ENCODE measurements at regions not wholly inside any gene's neighbourhood (a gene's known extent, or its start where the extent isn't known, plus 50 kb on each side); places are given as distances from the start of the nearest gene placed in this dataset.
"Not testable (repeated sequence)": the region's sequence is repeated elsewhere in the genome, so short reads cannot be mapped to it uniquely, and the experiment has no call there.

DNA sequence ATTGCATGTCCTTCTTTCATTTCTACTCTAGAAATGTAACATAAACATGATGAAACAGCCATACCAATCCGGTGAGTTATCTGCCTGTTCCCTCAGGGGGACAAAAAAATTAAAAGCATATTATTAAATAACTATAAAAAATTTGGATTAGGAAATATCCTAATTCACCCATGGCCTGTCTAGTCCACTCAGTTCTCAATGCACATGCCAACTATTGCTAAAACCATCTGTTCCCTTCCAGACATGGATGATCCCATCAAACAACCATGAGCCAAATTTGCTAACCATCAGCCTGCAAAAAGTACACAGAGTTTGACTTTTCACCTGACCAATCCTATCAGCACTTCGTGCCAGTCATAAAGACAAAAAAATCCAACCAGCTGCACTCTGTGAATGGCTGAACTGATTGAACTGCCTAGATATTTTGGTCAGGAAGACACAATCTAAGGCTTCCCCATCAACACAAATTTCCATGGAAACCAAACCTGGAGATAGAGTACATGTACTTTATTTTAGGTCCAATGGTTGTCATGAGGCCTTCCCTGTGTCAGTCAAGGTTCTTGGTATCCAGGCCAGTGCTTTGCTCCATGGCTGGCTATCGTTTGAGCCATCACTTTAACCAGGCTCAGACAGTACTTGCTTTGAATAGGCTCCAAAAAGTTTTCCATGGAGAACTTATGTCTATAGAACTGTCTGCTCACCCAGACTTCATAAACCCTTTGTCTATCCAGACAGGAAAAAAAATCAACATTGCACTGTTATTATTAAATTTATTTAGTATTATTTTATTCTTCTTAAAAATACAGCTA lies 570.8 kb downstream of the LTN1 start:
- peak; percentile 81 for DNase-seq (ENCODE audit: low read depth)

- no peak for DNase-seq (ENCODE audit: low read depth)
These were observed 572.9 kb downstream of the LTN1 start for GRCh38 chr21:28419811-28420210.

DNA sequence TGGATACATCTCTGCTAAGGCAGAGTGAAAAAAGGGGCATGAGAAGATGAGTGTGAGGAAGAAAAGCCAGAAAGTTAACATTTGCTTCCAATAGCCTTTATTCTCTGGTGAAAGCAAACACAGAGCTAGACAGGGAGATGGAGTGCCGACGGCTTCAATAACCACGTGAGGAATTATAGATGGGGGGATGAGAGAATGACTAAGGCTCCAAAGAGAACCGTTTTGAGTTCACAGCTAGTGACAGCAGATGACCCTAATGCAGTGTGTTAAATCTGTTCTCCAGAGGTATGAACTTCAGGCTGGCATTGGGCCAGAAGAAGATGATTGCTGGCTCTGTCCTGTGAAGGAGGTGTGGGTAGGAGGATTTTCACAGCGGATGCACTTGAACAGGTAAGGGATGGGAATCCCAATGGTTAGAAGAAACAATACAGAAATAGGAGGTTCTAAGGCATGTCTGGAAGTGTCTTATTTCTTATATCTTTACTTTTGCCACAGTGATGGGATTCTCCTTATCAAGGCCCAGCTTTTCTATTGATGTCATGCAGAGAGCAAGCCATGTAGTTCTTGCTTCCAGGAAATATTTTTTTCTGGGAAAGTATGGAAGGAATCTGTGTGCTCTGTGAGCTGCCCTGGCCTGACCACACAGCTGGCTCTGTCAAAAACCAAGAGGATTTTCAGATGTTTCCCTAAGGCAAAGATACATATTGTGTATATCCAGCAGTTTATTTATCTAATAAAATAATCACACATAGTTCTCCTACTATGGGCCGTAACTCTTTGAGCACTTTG lies 573.8 kb downstream of the LTN1 start:
- no peak for DNase-seq (ENCODE audit: low read depth)

DNA sequence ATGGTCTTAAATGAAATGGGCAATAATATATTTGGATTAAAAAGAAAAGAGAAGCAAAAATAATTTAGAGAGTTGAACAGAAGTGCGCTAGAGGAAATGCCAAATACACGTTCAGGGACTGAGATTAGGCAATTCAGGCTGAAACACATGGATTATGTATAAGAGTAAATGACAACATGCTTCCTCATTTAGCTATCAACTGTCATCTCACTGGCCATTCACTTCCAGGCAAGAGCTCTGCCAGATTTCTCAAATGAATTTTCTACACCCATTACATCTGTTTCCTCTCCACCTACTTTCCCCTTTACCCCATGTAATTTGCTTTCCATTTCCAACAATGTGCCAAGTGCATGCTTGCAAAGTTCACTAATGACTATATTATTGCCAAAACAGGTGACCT lies 582.4 kb downstream of the LTN1 start:
- no peak for DNase-seq (ENCODE audit: low read depth)

GRCh38 chr21:28402616-28402989 lies 590.1 kb downstream of the LTN1 start:
- DNase-seq (ENCODE audit: low read depth): no peak

DNA sequence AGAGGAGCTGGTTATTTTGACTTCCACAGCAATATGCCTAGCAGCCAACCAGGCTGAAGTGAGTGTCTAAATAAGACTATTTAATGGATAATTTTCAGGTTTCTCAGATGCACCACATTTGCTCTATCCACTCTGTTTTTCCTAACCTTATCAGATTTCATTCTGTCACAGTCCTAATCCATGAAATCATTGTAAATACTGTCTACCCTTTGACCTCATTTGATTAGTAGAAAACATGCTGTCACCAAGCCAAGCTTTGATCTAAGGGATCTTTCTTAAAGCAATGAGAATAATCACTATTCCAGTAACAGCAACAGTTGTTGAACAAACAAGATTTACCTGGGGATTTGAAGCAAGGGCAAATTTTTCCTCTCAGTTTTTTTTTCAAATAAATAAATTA lies 595.6 kb downstream of the LTN1 start:
- DNase-seq (ENCODE audit: low read depth): no peak

DNA sequence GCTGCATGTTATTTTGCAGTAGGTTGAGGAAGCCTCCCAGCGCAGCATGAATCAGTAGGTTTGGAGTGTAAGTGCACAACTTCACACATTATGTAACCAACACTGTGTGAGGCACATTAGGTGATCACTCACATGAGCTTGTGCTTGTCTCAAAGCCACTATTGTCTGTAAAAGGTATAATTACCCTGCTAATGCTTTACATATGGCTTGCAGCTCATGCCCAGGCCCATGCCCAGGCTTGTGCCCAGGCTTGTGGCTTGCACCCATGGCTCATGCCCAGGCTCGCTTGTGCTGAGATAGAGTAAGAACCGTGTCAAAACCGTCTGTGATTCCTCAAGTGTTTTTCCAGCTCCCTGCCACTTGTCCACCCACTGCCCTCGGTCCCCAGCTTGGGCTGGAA lies 596.3 kb downstream of the LTN1 start:
- no peak for DNase-seq (ENCODE audit: low read depth)

- DNase-seq (ENCODE audit: low read depth): no peak
These were observed 599.4 kb downstream of the LTN1 start for GRCh38 chr21:28393279-28393678.

GRCh38 chr21:28391938-28392849 lies 600.5 kb downstream of the LTN1 start:
- DNase-seq (ENCODE audit: low read depth): no peak

DNA sequence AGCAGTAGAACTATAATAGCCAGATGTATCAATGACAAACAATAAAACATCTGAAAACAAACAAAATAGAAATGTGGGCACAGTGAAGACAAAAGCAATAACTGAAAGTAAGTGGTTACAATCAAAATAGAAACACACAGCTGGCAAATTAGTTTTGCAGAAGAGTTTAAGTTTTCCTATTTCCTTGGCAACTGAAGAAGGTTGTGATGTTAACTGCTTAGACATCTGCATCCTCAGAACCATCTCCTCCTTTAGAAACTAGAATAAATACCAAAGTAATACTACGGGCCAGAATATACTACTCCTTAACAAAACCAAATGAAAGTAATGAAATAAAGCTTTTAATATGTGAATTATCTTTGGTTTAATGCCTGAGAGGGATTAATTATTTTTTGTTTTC lies 605.5 kb downstream of the LTN1 start:
- DNase-seq (ENCODE audit: low read depth): no peak

DNA sequence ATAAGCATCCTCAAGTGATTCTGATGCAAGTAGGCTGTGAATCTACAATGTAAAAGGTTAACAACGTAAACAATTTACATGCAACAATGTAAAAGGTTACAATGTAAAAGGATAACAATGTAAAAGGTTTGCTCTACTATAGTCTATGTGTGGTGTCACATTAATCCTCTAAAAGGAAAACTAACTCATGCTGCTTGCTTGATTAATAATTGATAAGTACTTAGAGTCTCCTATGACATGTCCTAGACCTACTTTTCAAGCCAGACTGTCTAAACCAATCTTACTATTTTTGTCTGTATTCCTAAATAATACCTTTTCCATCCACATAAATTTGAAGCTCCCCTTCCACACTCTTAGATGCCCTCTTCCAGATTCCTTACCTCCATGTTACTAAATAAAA lies 606.8 kb downstream of the LTN1 start:
- no peak for DNase-seq (ENCODE audit: low read depth)

DNA sequence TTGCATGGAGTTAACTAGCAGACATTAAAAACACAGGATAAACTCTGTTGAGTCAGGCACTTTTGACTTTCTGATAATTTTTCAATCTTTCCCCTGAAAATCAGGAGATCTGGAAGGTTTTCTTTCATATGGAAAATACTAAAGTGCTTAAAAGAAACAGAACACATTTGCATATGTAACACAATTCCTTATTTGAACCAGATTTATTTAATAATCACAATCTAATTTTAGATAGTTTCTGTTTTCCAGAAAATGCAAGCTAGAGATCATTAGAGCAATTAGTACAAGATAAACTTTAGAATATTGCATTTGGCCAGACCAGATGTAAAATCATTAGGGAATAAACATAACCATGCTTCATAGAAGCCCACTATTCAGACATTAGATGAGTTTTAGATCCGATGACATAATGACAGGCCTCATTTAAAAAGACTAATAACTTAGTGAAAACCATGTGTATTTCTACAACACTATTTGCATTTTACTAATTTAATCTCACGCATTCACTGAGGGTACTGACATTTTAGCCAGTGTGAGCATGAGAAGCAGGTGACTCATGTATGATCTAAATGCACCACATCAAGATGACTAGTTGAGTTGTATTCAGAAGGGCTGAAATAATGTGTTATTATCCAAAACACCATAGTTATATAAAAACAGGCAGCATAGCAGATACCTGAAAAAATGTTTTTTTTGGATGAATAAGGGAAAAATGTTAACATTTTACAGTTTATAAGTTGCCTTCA lies 611.5 kb downstream of the LTN1 start:
- DNase-seq (ENCODE audit: low read depth): not testable (repeated sequence)

GRCh38 chr21:28380241-28380640 lies 612.4 kb downstream of the LTN1 start:
- DNase-seq (ENCODE audit: low read depth): no peak

DNA sequence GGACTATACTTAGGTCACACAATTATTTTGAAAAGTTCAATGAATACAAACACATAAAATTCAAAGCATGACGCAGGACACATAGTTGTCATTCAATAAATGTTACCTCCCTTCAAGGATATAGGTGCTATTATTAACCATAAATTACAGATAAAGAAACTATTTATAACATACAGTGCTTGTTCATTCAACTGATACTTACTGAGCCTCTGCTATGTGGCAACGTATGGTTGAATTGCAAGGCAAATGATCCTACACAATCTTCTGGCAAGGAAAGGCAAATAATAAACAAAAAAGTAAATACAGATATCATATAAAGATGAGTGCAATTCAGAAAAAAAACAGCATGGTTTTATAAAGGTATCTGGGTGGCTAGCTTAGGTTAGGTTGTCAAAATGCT lies 614.7 kb downstream of the LTN1 start:
- DNase-seq (ENCODE audit: low read depth): no peak

GRCh38 chr21:28375708-28376385 lies 616.8 kb downstream of the LTN1 start:
- peak; percentile 6 for DNase-seq (ENCODE audit: low read depth)

- no peak for DNase-seq (ENCODE audit: low read depth)
These were observed 617.8 kb downstream of the LTN1 start for GRCh38 chr21:28374881-28375280.

DNA sequence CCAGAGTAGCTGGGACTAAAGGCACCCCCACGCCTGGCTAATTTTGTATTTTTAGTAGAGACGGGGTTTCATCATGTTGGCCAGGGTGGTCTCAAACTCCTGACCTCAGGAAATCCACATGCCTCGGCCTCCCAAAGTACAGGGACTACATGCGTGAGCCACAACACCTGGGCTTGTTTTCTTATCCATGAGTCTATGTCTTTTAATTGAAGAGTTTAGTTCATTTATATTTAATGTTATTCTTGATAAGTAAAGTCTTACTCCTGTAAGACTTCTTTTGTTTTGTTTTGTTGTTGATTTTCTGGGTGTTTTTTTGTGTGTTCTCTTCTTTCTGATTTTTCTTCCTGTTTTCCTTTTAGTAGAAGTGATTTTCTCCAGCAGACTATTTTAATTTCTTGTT lies 621.0 kb downstream of the LTN1 start:
- DNase-seq (ENCODE audit: low read depth): no peak

GRCh38 chr21:28359300-28359699 lies 633.4 kb downstream of the LTN1 start:
- DNase-seq (ENCODE audit: low read depth): no peak

DNA sequence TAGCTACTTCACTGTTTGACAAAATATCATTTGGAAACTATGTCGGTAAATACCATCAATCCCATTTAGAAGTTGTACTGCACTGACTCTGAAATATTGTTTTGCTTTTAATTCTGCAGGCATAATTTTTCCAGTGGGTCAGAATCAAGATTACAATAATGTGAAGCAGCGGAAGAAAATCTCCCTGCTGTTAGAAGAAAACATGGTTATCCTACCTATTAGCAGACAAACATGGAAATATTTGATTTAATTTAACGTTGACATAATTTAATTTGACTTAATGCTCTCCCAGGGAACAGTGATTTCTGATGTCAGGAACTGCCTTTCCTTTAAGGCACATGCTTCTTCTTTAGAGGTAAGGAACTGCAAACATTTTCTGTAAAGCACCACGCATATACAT lies 634.0 kb downstream of the LTN1 start:
- DNase-seq (ENCODE audit: low read depth): no peak

- no peak for DNase-seq (ENCODE audit: low read depth)
These were observed 634.5 kb downstream of the LTN1 start for GRCh38 chr21:28358170-28358569.

DNA sequence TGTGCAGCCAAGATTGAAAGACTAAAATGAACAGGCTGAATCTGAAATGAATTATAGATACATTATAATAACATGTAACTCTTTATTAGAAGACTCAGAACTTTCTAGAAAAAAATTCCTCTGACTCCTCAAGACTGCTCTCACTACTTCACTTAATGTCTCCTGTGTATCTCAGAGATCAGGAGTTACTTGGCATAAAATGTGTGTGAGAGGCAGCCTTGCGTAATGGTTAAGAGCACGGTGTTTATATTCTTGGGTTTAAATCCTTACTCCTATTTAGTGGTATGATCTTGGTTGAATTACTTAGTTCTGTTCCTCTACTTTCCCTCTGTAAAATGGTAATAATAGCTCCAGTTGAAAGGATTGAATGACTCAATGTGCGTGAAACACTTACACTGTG lies 634.9 kb downstream of the LTN1 start:
- DNase-seq (ENCODE audit: low read depth): no peak

All from stromal cell of bone marrow (primary cell).